ENCODE measurements at regions not wholly inside any gene's neighbourhood (a gene's known extent, or its start where the extent isn't known, plus 50 kb on each side); places are given as distances from the start of the nearest gene placed in this dataset.

- no peak for TF ChIP-seq GTF3C2 (IDR thresholded peaks at IDR 0.05; ENCODE audit: borderline replicate concordance, extremely low read depth, insufficient read length)
Measured at GRCh38 chr7:124366118-124366517, 333.3 kb upstream of the TMEM229A start (continued).

- ATAC-seq (no peak), DNase-seq (ENCODE audit: extremely low read depth in 1 of 4, low spot score in 3 of 4) (no peak), FAIRE-seq (peak; percentile 29)
- intact Hi-C loops (cut with micrococcal nuclease), result no loop called here
- 0% methylated on average over 1 of the region's 1 CpG for WGBS (ENCODE audit: insufficient coverage, low coverage, missing lambda C conversion rate)
- H2AFZ ChIP-seq (ENCODE audit: low read depth, low read length), result no peak overlapping the region
- no peaks in the 10 kb centered on the region for H3K27me3 ChIP-seq (ENCODE audit: control insufficient read depth in 2 of 2, insufficient read depth in 2 of 2, low read length in 2 of 2)
- H3K4me3 ChIP-seq, result no peak overlapping the region
- no TSS peak for BruUV-seq (replicated peaks)
- POLR2A ChIA-PET, result no interaction called here
- H3K79me2 ChIP-seq (ENCODE audit: control insufficient read depth, insufficient read depth, low read length), result no peaks in the 10 kb centered on the region
- TF ChIP-seq SMARCE1 (IDR thresholded peaks at IDR 0.05) (no peak), MYBL2 (IDR thresholded peaks at IDR 0.05; ENCODE audit: low read depth) (no peak), MYBL2 (CRISPR knock-in tag; IDR thresholded peaks at IDR 0.05; ENCODE audit: borderline replicate concordance) (no peak), RBM15 (IDR thresholded peaks at IDR 0.05; ENCODE audit: insufficient read depth, low read length) (no peak), TCFL5 (CRISPR knock-in tag; conservative IDR thresholded peaks at IDR 0.05) (no peak), GTF3C2 (IDR thresholded peaks at IDR 0.05; ENCODE audit: borderline replicate concordance, extremely low read depth, insufficient read length) (no peak), ZNF511 (CRISPR knock-in tag; IDR thresholded peaks at IDR 0.05) (no peak), NR3C1 (CRISPR knock-in tag; IDR thresholded peaks at IDR 0.05) (no peak), ZNF140 (CRISPR knock-in tag; IDR thresholded peaks at IDR 0.05) (no peak), KDM5B (IDR thresholded peaks at IDR 0.05; ENCODE audit: insufficient replicate concordance, low read depth, low read length) (no peak), PYGO2 (tag; IDR thresholded peaks at IDR 0.05) (no peak), ZBTB1 (CRISPR knock-in tag; IDR thresholded peaks at IDR 0.05; ENCODE audit: borderline replicate concordance, low read depth) (no peak)
- H3K9me3 ChIP-seq (replicated peaks; ENCODE audit: control insufficient read depth, insufficient read depth, low read depth, low read length), result peaks cover 2% of the 10 kb centered on the region; the same call in 1 of the 2 replicates
- no peaks in the 10 kb centered on the region for H3K9me1 ChIP-seq (ENCODE audit: control insufficient read depth, insufficient read depth, low read length)
- no peak overlapping the region for H3K9ac ChIP-seq (ENCODE audit: insufficient read depth in 1 of 2, low read depth in 2 of 2, low read length in 2 of 2)
- H3K36me3 ChIP-seq (ENCODE audit: control insufficient read depth, insufficient read depth, low read length), result no peaks in the 10 kb centered on the region
- CTCF ChIA-PET (ENCODE audit: low intra/inter-chr PET ratio), result no interaction called here
- H3K4me1 ChIP-seq (replicated peaks in 1 of 2; ENCODE audit: control insufficient read depth in 2 of 2, insufficient read depth in 2 of 2, low read length in 2 of 2), result no peaks in the 10 kb centered on the region
- H3K27ac ChIP-seq (ENCODE audit: extremely low read depth, low read depth, low read length), result no peak overlapping the region
- no peaks in the 10 kb centered on the region for H4K20me1 ChIP-seq (replicated peaks; ENCODE audit: control insufficient read depth, insufficient read depth, low read length)
- in situ Hi-C loops (cut with MboI), result no loop called here
- no peak overlapping the region for H3K4me2 ChIP-seq (ENCODE audit: insufficient read depth, low read length)
Measured at GRCh38 chr7:124364283-124364682, 331.4 kb upstream of the TMEM229A start.

Measured in K562 (cell line).